Neural crest cell (in vitro differentiated cells): ENCODE measurements at regions not wholly inside any gene's neighbourhood (a gene's known extent, or its start where the extent isn't known, plus 50 kb on each side); places are given as distances from the start of the nearest gene placed in this dataset.
"Not testable (repeated sequence)": the region's sequence is repeated elsewhere in the genome, so short reads cannot be mapped to it uniquely, and the experiment has no call there.

Experiments
- DNase-seq: peaks from one replicate; pipeline ENCODE4 v3.0.0; 2021; ENCODE audit warnings: low read depth, mixed read lengths, low spot score
- H3K27ac Mint-ChIP-seq: one replicate; pipeline ENCODE4 v1.8.0; 2021; ENCODE audit warnings: mild to moderate bottlenecking, mixed read lengths; ENCODE audit not compliant: unreplicated experiment
- H3K27me3 Mint-ChIP-seq: 2 replicates; pipeline ENCODE4 v1.8.0; 2021; ENCODE audit warnings: low read depth, mild to moderate bottlenecking, mixed read lengths
- H3K36me3 Mint-ChIP-seq: 2 replicates; pipeline ENCODE4 v1.8.0; 2021; ENCODE audit warnings: low read depth, mild to moderate bottlenecking, mixed read lengths
- H3K4me1 Mint-ChIP-seq: 2 replicates; pipeline ENCODE4 v1.8.0; 2021; ENCODE audit warnings: mixed read lengths
- H3K4me3 Mint-ChIP-seq: one replicate; pipeline ENCODE4 v1.8.0; 2021; ENCODE audit warnings: mild to moderate bottlenecking, mixed read lengths
- H3K9me3 Mint-ChIP-seq: 2 replicates; pipeline ENCODE4 v1.8.0; 2021; ENCODE audit warnings: mixed read lengths
- TF ChIP-seq, protein P1 (sequence below): fragments of 200-600 bp; sonication (generic); conservative IDR thresholded peaks from 2 replicates; pipeline ENCODE4 v1.5.0; 2021; ENCODE audit warnings: antibody characterized with exemption, mild to moderate bottlenecking

DNA sequence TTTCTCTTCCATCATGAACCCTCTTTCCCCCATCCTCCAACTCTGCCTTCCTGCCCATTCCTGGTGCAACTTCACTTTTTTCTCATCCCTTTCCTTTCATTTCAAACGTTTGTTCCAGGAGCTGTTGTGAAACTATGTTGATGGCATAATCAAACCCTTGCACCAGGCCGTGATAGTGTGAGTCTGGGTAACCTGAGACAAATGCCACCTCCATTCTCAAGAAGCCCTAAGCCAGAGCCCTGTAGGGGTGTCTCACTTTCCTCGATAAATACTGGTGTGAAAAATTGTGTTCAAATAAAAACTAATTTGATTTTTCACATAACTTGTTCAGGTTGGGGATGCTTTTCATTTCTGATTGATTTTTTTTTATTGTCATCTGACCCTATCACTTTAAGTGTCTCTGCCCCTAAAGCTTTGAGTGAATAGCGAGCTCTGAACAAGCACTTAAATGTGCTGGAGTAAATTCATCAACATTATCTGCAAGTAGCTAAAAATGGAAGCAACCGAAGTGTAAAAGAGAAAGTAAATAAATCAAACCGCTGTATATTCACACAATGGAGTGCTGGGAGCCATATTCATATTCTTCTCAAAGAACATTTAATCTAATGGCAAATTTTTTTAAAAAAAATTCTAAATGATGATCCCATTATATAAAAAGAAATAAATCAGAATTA is 303.1 kb upstream of the CDYL start:
- H3K27ac Mint-ChIP-seq, result no peak overlapping the region
- H3K36me3 Mint-ChIP-seq, result peaks cover 5% of the 10 kb centered on the region
- no peak for DNase-seq
- H3K4me1 Mint-ChIP-seq, result peaks cover 5% of the 10 kb centered on the region
- H3K9me3 Mint-ChIP-seq, result peaks cover 13% of the 10 kb centered on the region
- TF ChIP-seq, protein P1, sequence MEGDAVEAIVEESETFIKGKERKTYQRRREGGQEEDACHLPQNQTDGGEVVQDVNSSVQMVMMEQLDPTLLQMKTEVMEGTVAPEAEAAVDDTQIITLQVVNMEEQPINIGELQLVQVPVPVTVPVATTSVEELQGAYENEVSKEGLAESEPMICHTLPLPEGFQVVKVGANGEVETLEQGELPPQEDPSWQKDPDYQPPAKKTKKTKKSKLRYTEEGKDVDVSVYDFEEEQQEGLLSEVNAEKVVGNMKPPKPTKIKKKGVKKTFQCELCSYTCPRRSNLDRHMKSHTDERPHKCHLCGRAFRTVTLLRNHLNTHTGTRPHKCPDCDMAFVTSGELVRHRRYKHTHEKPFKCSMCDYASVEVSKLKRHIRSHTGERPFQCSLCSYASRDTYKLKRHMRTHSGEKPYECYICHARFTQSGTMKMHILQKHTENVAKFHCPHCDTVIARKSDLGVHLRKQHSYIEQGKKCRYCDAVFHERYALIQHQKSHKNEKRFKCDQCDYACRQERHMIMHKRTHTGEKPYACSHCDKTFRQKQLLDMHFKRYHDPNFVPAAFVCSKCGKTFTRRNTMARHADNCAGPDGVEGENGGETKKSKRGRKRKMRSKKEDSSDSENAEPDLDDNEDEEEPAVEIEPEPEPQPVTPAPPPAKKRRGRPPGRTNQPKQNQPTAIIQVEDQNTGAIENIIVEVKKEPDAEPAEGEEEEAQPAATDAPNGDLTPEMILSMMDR, result no peak
- H3K27me3 Mint-ChIP-seq, result no peaks in the 10 kb centered on the region
- no peak overlapping the region for H3K4me3 Mint-ChIP-seq

DNA sequence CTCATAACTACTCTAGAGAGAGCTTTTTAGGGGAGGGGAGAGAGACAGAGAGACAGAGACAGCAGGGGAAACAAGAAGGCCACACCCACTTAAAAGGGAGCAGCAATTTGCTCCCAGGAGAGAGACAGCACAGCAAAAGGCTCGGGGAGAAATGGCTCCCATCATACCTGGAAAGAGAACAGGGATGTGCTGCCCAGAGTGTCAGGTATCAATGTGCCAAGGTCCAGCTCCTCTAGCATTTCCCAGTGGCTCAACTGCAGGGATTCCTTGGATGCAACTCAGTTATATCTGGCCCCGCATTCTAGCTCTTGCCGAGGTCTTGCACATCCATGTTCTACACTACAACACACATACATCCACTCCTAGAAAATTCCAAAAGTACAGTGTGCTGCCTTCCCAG is 304.0 kb upstream of the CDYL start:
- Mint-ChIP-seq H3K36me3 (peaks cover 5% of the 10 kb centered on the region), H3K27ac (no peak overlapping the region), H3K4me1 (peaks cover 5% of the 10 kb centered on the region), H3K9me3 (peaks cover 13% of the 10 kb centered on the region), H3K4me3 (no peak overlapping the region), H3K27me3 (no peaks in the 10 kb centered on the region)
- DNase-seq, result no peak
- TF ChIP-seq, protein P1, result no peak

DNA sequence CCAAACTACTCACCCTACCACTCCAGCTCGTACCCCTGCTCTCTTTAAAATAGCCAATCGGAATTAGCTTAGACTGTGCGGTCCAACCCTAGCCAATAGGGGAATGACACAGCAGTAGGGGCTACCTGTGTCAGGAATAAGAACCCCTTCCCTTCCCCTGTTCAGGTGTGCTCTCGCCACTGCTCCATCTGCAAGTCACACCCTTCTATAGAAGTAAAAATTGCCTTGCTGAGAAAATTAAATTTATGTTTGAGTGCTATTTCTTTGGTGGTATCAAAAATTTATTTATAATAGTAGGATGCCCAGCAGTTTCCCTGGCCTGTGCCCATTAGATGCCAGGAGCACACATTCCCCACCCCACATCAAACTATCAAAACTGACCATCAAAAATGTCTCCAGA is 304.7 kb upstream of the CDYL start:
- H3K27me3 Mint-ChIP-seq, H3K4me1 Mint-ChIP-seq, H3K4me3 Mint-ChIP-seq, H3K27ac Mint-ChIP-seq, DNase-seq, H3K36me3 Mint-ChIP-seq: not testable (repeated sequence)
- peaks cover 13% of the 10 kb centered on the region for H3K9me3 Mint-ChIP-seq

DNA sequence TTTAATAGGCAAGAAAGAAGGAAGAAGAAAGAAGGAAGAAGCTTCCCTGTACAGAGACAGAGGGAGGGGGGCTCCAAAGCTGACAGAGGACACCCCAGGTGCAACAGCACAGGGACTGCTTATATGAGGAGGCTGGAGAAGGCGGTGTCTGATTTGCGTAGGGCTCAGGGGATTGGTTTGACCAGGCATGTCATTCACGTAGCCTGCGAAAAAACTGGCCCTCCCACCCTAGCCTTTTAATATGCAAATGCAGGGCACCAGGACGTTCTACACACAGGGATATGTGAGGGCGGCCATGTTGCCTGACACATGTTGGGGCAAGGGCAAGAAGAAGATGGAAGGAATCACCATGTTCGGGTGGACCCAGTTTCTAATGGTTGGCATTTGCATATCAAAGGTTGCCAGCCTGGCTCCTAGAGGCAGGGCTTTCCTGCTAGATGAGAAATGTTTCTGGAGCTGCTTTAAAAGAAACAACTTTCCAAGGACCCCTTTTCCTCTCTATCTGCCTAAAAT is 305.4 kb upstream of the CDYL start:
- no peak for DNase-seq

DNA sequence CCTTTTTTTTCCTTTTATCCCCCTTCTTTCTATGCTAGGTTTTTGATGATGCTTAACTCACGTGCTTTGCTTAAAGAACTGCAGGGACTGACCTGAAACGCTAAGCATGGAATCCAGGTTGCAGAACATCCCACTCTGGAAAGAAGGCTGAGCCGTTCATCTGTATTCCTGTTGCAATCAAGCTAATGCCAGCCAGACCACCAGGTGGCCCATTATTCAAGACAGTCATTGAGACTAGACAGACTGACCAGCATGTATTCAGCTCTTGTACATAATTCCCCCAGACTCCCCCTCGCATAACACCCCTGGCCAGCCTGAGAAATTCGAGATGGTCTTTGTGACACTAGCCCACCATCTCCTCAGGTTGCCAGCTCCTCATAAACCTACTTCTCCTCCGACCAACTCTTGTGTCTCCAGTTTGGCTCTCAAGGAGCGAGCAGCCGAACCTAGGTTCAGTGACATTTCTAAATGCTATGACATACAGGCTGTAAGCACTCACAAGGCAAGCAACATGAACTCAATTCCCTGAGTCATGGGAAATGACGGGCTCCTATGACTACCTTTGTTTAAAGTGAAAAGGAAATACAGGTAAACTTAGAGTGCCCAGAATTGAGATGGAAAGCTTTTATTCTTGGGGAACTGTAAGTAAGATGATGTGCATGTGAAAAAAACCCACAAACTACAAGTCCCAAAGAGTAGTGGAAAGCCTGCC is 309.3 kb upstream of the CDYL start:
- Mint-ChIP-seq H3K4me3 (no peak overlapping the region), H3K4me1 (peaks cover 5% of the 10 kb centered on the region), H3K27me3 (no peaks in the 10 kb centered on the region), H3K9me3 (peaks cover 13% of the 10 kb centered on the region), H3K27ac (no peak overlapping the region), H3K36me3 (peaks cover 5% of the 10 kb centered on the region)
- no peak for DNase-seq
- TF ChIP-seq, protein P1, result no peak

More for the DNA sequence above, 305.4 kb upstream of the CDYL start:
- TF ChIP-seq, protein P1, result no peak
- Mint-ChIP-seq H3K27me3 (no peaks in the 10 kb centered on the region), H3K36me3 (peaks cover 5% of the 10 kb centered on the region), H3K4me1 (peaks cover 5% of the 10 kb centered on the region), H3K9me3 (peaks cover 13% of the 10 kb centered on the region), H3K4me3 (no peak overlapping the region), H3K27ac (no peak overlapping the region)

DNA sequence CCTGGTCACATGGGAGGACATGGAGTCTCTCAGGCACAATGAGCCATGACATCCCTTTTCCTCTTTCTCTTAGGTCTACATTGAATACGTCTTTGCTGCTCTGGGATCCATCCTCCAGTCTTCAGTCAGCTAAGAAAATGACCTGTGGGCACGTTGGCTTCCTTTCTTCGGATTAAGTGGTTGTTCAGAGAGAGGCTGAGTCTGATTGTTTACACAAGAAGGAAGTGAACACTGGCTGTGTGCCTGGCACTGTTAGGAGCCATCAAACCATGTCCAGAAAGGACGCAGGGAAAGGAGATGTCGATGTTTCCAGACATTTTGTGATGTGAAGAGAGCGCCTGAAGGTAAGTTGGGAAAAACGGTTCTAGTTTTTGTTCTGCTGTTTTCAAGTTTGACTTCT is 309.9 kb upstream of the CDYL start:
- Mint-ChIP-seq H3K4me3 (no peak overlapping the region), H3K4me1 (peaks cover 10% of the 10 kb centered on the region), H3K27ac (no peak overlapping the region), H3K36me3 (peaks cover 4% of the 10 kb centered on the region), H3K27me3 (no peaks in the 10 kb centered on the region), H3K9me3 (peaks cover 11% of the 10 kb centered on the region)
- TF ChIP-seq, protein P1, result no peak
- no peak for DNase-seq
